Activated CD8-positive, alpha-beta T cell treated with anti-CD3 and anti-CD28 coated beads, Interleukin-2, amount 10 ng/mL, durations not matched to agents 7 days and 5 days (primary cell): ENCODE measurements at regions not wholly inside any gene's neighbourhood (a gene's known extent, or its start where the extent isn't known, plus 50 kb on each side); places are given as distances from the start of the nearest gene placed in this dataset.
"Not testable (repeated sequence)": the region's sequence is repeated elsewhere in the genome, so short reads cannot be mapped to it uniquely, and the experiment has no call there.

ENCODE experiments used
- ATAC-seq: fragments of 150-1000 bp; cut with Tn5 transposase; one replicate; pipeline ENCODE4 v1.10.0; 2021; ENCODE audit warnings: moderate library complexity
- CTCF ChIA-PET: fragments of 350-600 bp; sonication (Branson Sonifier 250); formaldehyde crosslinking; loops from one replicate; lab custom pipeline; 2021; ENCODE audit warnings: antibody characterized with exemption; lab: Charles Lee
- POLR2A ChIA-PET: fragments of 350-600 bp; sonication (Branson Sonifier 250); formaldehyde crosslinking; loops from one replicate; lab custom pipeline; 2021; ENCODE audit warnings: antibody characterized with exemption; lab: Charles Lee
- DNase-seq: peaks from one replicate; pipeline ENCODE4 v3.0.0-alpha.2; 2020
- H3K27ac Mint-ChIP-seq: one replicate; pipeline ENCODE4 v1.8.0; 2021; ENCODE audit warnings: mild to moderate bottlenecking, mixed read lengths
- H3K27me3 Mint-ChIP-seq: one replicate; pipeline ENCODE4 v1.8.0; 2021; ENCODE audit warnings: low read depth, mixed read lengths
- H3K36me3 Mint-ChIP-seq: one replicate; pipeline ENCODE4 v1.8.0; 2021; ENCODE audit warnings: low read depth, mixed read lengths
- H3K4me1 Mint-ChIP-seq: one replicate; pipeline ENCODE4 v1.8.0; 2021; ENCODE audit warnings: low read depth, mixed read lengths
- H3K4me3 Mint-ChIP-seq: one replicate; pipeline ENCODE4 v1.8.0; 2021; ENCODE audit warnings: mild to moderate bottlenecking, mixed read lengths
- H3K9me3 Mint-ChIP-seq: one replicate; pipeline ENCODE4 v1.8.0; 2022; ENCODE audit warnings: mixed read lengths; ENCODE audit not compliant: insufficient read depth

GRCh38 chr7:75248216-75248615 is 147.2 kb upstream of the TRIM73 start:
- DNase-seq, H3K4me3 Mint-ChIP-seq, H3K4me1 Mint-ChIP-seq, H3K36me3 Mint-ChIP-seq, H3K27me3 Mint-ChIP-seq, H3K9me3 Mint-ChIP-seq, ATAC-seq, POLR2A ChIA-PET, H3K27ac Mint-ChIP-seq, CTCF ChIA-PET: not testable (repeated sequence)

GRCh38 chr7:75254238-75254637 is 141.2 kb upstream of the TRIM73 start:
- ATAC-seq, CTCF ChIA-PET, H3K4me3 Mint-ChIP-seq, H3K36me3 Mint-ChIP-seq, H3K9me3 Mint-ChIP-seq, DNase-seq, POLR2A ChIA-PET, H3K4me1 Mint-ChIP-seq, H3K27me3 Mint-ChIP-seq, H3K27ac Mint-ChIP-seq: not testable (repeated sequence)

- not testable (repeated sequence) for H3K27ac Mint-ChIP-seq, H3K4me1 Mint-ChIP-seq, DNase-seq
Observed at GRCh38 chr7:75257442-75257841, 138.0 kb upstream of the TRIM73 start.

GRCh38 chr7:75259454-75260003 is 135.9 kb upstream of the TRIM73 start:
- POLR2A ChIA-PET, H3K4me3 Mint-ChIP-seq, H3K27me3 Mint-ChIP-seq, H3K9me3 Mint-ChIP-seq, ATAC-seq, H3K4me1 Mint-ChIP-seq, H3K36me3 Mint-ChIP-seq, DNase-seq, H3K27ac Mint-ChIP-seq, CTCF ChIA-PET: not testable (repeated sequence)

More at GRCh38 chr7:75257442-75257841, 138.0 kb upstream of the TRIM73 start:
- H3K9me3 Mint-ChIP-seq, POLR2A ChIA-PET, H3K27me3 Mint-ChIP-seq, ATAC-seq, CTCF ChIA-PET, H3K4me3 Mint-ChIP-seq, H3K36me3 Mint-ChIP-seq: not testable (repeated sequence)

DNA sequence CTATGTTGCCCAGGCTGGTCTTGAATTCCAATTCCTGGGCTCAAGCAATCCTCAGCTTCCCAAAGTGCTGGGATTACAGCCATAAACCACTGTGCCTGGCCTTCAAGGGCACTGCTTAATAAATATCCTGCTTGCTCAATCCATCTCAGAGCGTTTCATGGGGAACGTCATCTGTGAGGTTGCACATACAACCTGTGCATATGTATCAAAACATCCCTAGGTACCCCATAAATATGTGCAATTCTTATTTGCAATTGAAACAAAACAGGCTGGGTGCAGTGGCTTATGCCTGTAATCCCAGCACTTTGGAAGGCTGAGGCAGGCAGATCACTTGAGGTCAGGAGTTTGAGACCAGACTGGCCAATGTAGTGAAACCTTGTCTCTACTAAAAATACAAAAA is 133.8 kb upstream of the TRIM73 start:
- H3K27ac Mint-ChIP-seq, H3K36me3 Mint-ChIP-seq, DNase-seq, POLR2A ChIA-PET, H3K27me3 Mint-ChIP-seq, H3K4me1 Mint-ChIP-seq, ATAC-seq, H3K9me3 Mint-ChIP-seq, CTCF ChIA-PET, H3K4me3 Mint-ChIP-seq: not testable (repeated sequence)

- H3K9me3 Mint-ChIP-seq, ATAC-seq, H3K4me1 Mint-ChIP-seq, H3K27ac Mint-ChIP-seq, POLR2A ChIA-PET, CTCF ChIA-PET, H3K27me3 Mint-ChIP-seq, DNase-seq, H3K4me3 Mint-ChIP-seq, H3K36me3 Mint-ChIP-seq: not testable (repeated sequence)
Observed at GRCh38 chr7:75268158-75268557, 127.3 kb upstream of the TRIM73 start.

GRCh38 chr7:75269159-75269558 is 126.3 kb upstream of the TRIM73 start:
- POLR2A ChIA-PET, ATAC-seq, H3K27ac Mint-ChIP-seq: not testable (repeated sequence)

GRCh38 chr7:75274114-75274513 is 121.3 kb upstream of the TRIM73 start:
- H3K27me3 Mint-ChIP-seq, H3K36me3 Mint-ChIP-seq, DNase-seq, CTCF ChIA-PET, POLR2A ChIA-PET, H3K9me3 Mint-ChIP-seq, H3K4me3 Mint-ChIP-seq, H3K27ac Mint-ChIP-seq, H3K4me1 Mint-ChIP-seq: not testable (repeated sequence)
- peak; percentile 39 for ATAC-seq

More at GRCh38 chr7:75269159-75269558, 126.3 kb upstream of the TRIM73 start:
- H3K36me3 Mint-ChIP-seq, H3K9me3 Mint-ChIP-seq, H3K4me3 Mint-ChIP-seq, H3K27me3 Mint-ChIP-seq, DNase-seq, H3K4me1 Mint-ChIP-seq, CTCF ChIA-PET: not testable (repeated sequence)
